ENCODE measurements at regions not wholly inside any gene's neighbourhood (a gene's known extent, or its start where the extent isn't known, plus 50 kb on each side); places are given as distances from the start of the nearest gene placed in this dataset.

DNA sequence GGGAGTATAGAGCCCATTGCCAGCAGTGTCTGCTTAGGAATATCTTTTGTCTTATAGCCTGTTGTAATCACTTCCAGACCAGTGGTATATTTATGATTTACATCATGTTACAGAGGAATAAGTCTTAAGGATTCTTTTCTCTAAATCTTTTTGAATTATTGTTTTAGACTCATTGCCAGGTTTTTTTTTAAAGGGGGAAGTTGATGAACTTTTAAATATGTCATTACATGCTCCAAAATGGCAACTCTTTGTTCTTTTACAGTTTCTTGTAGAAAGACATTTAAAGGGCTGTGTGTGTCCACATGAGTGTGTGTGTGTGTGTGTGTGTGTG is 59.4 kb upstream of the NFIB start:
- Histone ChIP-seq H3K27ac (replicated peaks) (no peak overlapping the region), H3K27me3 (ENCODE audit: insufficient read depth, poor library complexity, severe bottlenecking) (no peaks in the 10 kb centered on the region)

DNA sequence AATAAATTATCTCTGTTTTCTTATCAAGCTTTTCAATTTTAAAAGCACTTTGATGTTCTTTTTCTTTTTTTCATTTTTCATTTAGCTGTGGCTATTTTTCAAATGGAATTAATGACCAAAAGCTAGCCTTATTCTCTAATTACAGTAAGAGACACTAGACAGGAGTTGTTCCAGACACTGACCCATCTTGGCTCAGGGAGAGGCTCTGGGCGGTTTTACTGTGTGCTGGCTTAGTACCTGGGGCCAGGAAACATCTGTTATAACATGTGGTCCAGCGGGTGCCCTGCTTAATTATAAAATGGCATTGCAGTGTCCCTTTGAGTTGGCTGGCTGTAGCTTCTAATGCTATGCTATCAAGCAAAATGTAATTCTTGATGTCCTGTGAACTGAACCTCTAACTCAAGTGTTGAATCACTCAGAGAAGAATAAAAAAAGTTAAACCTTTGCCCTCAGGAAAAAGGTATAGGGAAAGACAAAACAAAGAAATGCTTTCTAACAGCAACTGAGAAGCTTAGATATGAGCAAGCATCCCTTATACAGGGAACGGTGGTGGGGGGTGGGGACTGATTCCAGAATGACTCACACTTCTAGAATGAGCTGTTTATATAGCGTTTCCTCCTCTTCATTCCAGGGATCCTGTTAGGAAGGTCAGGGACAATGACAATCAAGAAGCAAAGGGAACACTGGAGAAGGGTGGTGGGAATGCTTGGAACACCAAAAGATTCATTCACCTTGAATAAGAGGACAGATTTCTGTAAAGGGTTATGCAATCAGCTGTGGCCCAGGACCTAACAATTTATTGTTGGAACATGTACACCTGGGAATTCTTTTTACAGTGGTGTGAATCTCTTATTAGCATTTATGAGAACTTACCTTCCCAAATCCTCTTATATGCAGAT is 58.7 kb upstream of the NFIB start:
- no peak overlapping the region for H3K4me3 ChIP-seq (replicated peaks; ENCODE audit: insufficient read depth, low read length)
- no peak overlapping the region for H3K27ac ChIP-seq (replicated peaks)
- DNase-seq (ENCODE audit: low read depth in 1 of 2, low spot score in 1 of 2): no peak
- no peaks in the 10 kb centered on the region for H3K27me3 ChIP-seq (ENCODE audit: insufficient read depth, poor library complexity, severe bottlenecking)
- TF ChIP-seq, protein P1, sequence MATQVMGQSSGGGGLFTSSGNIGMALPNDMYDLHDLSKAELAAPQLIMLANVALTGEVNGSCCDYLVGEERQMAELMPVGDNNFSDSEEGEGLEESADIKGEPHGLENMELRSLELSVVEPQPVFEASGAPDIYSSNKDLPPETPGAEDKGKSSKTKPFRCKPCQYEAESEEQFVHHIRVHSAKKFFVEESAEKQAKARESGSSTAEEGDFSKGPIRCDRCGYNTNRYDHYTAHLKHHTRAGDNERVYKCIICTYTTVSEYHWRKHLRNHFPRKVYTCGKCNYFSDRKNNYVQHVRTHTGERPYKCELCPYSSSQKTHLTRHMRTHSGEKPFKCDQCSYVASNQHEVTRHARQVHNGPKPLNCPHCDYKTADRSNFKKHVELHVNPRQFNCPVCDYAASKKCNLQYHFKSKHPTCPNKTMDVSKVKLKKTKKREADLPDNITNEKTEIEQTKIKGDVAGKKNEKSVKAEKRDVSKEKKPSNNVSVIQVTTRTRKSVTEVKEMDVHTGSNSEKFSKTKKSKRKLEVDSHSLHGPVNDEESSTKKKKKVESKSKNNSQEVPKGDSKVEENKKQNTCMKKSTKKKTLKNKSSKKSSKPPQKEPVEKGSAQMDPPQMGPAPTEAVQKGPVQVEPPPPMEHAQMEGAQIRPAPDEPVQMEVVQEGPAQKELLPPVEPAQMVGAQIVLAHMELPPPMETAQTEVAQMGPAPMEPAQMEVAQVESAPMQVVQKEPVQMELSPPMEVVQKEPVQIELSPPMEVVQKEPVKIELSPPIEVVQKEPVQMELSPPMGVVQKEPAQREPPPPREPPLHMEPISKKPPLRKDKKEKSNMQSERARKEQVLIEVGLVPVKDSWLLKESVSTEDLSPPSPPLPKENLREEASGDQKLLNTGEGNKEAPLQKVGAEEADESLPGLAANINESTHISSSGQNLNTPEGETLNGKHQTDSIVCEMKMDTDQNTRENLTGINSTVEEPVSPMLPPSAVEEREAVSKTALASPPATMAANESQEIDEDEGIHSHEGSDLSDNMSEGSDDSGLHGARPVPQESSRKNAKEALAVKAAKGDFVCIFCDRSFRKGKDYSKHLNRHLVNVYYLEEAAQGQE (IDR thresholded peaks at IDR 0.05; ENCODE audit: insufficient replicate concordance, low read depth): no peak
- TF ChIP-seq SPI1 (IDR thresholded peaks at IDR 0.05; ENCODE audit: borderline replicate concordance, low read depth): no peak
- TF ChIP-seq POLR2AphosphoS5 (IDR thresholded peaks at IDR 0.05; ENCODE audit: low read depth): no peak
- TF ChIP-seq, protein P2, sequence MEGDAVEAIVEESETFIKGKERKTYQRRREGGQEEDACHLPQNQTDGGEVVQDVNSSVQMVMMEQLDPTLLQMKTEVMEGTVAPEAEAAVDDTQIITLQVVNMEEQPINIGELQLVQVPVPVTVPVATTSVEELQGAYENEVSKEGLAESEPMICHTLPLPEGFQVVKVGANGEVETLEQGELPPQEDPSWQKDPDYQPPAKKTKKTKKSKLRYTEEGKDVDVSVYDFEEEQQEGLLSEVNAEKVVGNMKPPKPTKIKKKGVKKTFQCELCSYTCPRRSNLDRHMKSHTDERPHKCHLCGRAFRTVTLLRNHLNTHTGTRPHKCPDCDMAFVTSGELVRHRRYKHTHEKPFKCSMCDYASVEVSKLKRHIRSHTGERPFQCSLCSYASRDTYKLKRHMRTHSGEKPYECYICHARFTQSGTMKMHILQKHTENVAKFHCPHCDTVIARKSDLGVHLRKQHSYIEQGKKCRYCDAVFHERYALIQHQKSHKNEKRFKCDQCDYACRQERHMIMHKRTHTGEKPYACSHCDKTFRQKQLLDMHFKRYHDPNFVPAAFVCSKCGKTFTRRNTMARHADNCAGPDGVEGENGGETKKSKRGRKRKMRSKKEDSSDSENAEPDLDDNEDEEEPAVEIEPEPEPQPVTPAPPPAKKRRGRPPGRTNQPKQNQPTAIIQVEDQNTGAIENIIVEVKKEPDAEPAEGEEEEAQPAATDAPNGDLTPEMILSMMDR (IDR thresholded peaks at IDR 0.05; ENCODE audit: insufficient read depth, low read length): no peak
- TF ChIP-seq GABPA (IDR thresholded peaks at IDR 0.05; ENCODE audit: low read depth): no peak

More for the DNA sequence above, 59.4 kb upstream of the NFIB start:
- TF ChIP-seq SPI1 (IDR thresholded peaks at IDR 0.05; ENCODE audit: borderline replicate concordance, low read depth) (no peak), GABPA (IDR thresholded peaks at IDR 0.05; ENCODE audit: low read depth) (no peak), POLR2AphosphoS5 (IDR thresholded peaks at IDR 0.05; ENCODE audit: low read depth) (no peak)
- TF ChIP-seq, protein P2 (IDR thresholded peaks at IDR 0.05; ENCODE audit: insufficient read depth, low read length): no peak
- TF ChIP-seq, protein P1 (IDR thresholded peaks at IDR 0.05; ENCODE audit: insufficient replicate concordance, low read depth): no peak
- DNase-seq (ENCODE audit: low read depth in 1 of 2, low spot score in 1 of 2): no peak
- H3K4me3 ChIP-seq (replicated peaks; ENCODE audit: insufficient read depth, low read length): no peak overlapping the region

DNA sequence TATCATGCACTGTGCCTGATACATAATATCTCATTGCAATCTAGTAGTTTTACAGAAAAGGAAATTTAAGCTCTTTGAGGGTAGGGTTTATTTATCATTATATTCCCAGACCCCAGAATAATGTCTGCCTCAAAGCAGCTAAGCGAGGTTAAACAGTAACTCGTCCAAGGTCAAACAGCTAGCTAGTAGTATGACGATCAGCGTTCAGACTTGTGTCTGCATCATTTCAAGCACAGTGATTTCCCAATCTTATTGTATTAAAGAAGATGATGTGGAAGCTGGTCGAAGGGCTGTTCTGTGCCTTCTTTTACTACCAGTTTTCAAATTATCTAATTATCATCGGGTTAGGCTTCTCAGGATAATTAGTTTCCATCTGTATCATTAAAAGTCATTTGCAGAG is 55.1 kb upstream of the NFIB start:
- no peak for DNase-seq (ENCODE audit: low read depth in 1 of 2, low spot score in 1 of 2)
- H3K27me3 ChIP-seq (ENCODE audit: insufficient read depth, poor library complexity, severe bottlenecking): no peaks in the 10 kb centered on the region
- no peak overlapping the region for H3K27ac ChIP-seq (replicated peaks)
- H3K4me3 ChIP-seq (replicated peaks; ENCODE audit: insufficient read depth, low read length): no peak overlapping the region
- TF ChIP-seq, protein P2 (IDR thresholded peaks at IDR 0.05; ENCODE audit: insufficient read depth, low read length): no peak
- no peak for TF ChIP-seq GABPA (IDR thresholded peaks at IDR 0.05; ENCODE audit: low read depth)
- TF ChIP-seq, protein P1 (IDR thresholded peaks at IDR 0.05; ENCODE audit: insufficient replicate concordance, low read depth): no peak
- no peak for TF ChIP-seq POLR2AphosphoS5 (IDR thresholded peaks at IDR 0.05; ENCODE audit: low read depth)

All from HL-60 (cell line).